GM12865 (cell line): ENCODE measurements at regions not wholly inside any gene's neighbourhood (a gene's known extent, or its start where the extent isn't known, plus 50 kb on each side); places are given as distances from the start of the nearest gene placed in this dataset.
"Not testable (repeated sequence)": the region's sequence is repeated elsewhere in the genome, so short reads cannot be mapped to it uniquely, and the experiment has no call there.

Source experiments
- DNase-seq: peaks from one replicate; pipeline ENCODE4 v3.0.0; 2010; ENCODE audit warnings: low read depth
- H3K4me3 ChIP-seq: 2 replicates; pipeline ENCODE4 v1.5.1; 2011; ENCODE audit warnings: mild to moderate bottlenecking, low read depth, low read length, control low read depth
- TF ChIP-seq, protein P1 (sequence below): IDR thresholded peaks from 2 replicates; pipeline ENCODE4 v1.5.1; 2011; ENCODE audit warnings: low read length, control low read depth, low read depth, inconsistent platforms; ENCODE audit not compliant: insufficient read depth; ENCODE audit errors: missing control alignments

DNA sequence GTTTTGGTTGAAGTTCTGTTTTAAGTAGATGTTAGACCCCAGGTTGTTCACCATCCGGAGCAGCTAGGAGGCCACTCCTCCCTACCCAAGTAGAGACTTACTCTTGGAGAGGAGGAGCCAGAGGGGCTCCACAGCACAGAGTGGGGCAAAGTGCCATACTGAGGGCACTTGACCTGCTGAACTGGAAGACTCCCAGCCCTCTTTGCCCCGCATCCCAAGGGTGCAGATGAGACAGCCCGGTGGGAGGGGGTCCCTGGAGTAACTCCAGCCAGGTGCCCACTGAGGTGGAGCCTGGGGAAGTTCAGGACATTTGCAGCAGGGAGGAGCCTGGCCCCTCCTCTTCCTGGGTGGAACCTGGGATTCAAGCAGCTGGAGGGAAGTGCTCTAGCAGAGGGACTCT is 102.1 kb upstream of the GPR6 start:
- H3K4me3 ChIP-seq, result no peak overlapping the region
- TF ChIP-seq, protein P1, sequence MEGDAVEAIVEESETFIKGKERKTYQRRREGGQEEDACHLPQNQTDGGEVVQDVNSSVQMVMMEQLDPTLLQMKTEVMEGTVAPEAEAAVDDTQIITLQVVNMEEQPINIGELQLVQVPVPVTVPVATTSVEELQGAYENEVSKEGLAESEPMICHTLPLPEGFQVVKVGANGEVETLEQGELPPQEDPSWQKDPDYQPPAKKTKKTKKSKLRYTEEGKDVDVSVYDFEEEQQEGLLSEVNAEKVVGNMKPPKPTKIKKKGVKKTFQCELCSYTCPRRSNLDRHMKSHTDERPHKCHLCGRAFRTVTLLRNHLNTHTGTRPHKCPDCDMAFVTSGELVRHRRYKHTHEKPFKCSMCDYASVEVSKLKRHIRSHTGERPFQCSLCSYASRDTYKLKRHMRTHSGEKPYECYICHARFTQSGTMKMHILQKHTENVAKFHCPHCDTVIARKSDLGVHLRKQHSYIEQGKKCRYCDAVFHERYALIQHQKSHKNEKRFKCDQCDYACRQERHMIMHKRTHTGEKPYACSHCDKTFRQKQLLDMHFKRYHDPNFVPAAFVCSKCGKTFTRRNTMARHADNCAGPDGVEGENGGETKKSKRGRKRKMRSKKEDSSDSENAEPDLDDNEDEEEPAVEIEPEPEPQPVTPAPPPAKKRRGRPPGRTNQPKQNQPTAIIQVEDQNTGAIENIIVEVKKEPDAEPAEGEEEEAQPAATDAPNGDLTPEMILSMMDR, result no peak
- no peak for DNase-seq

DNA sequence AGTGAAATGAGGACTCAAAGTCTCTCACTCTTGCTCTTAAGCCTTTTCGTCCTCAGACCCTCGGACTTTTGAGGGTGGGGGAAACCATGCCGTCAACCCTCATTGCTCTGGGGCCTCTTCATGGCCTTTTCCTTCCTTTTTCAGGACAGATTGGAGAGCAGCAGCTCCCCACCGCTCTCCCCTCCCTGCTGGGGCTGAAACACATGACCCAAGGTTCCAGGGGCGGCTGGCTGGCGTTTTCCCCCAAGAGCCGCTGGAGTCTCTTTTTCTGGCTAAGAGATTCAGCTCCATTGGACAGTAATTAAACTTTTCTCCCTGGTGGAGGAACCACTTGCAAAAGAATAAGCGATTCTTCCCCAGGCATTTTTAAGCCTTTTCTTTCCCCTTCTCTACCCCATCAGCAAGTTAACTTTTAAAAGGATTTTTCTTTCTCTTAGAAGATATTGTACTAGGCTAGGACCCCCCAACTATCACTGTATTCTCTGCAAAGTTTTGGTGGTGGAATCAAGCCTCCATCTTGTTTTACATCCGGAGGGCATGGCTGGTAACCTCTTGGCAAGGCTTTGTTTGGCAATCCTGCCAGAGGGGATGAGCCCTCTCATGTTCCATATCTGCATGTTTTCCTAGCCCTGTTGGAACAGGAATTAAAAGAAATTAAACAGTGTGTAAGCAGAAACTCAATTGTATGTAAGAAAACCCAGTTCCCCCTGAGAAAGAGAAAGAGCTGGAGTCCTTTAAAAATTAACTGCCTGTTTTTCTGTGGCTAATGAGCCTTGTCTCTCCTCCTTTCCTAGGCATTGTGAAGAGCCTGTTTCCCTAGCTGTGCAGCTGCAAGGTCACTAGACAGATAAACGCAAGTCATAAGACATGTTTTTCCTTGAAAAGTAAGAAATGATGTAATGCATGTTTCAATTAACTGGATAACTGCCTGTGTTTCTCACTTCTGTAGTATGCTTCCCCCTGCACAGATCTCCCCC is 100.8 kb upstream of the GPR6 start:
- no peak overlapping the region for H3K4me3 ChIP-seq
- no peak for DNase-seq
- TF ChIP-seq, protein P1, result no peak

DNA sequence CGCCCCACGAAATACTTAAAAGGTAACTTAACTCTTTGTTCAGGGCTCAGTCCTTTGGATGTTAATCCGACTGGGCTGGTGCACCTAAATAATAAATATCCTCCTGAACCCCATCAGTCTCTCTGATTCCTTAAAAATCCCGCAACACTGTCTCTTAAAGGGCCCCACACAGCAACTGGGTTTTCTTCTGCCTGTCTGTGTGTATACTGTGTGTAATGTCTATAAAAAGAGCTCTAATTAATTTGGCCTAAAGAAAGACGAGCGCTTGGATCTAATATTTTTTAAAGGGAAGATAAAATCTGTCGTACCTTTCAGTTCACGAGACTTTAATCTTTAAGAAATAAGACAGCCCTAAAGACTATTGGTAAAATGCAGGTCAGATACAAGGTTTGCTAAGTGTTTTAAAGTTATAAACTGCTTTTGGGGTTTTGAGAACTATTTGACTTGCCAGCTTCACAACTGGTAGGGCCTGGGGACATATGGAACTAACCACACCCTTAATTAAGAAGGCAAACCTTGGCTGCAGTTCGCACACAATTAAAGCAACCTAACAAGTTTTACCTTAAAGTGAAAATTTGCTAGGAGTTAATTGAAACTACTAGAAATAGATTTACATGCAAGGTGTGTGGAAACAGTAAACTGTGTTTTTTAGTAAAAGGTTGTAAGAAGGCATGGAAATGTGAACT is 100.0 kb upstream of the GPR6 start:
- DNase-seq, H3K4me3 ChIP-seq: not testable (repeated sequence)

- H3K4me3 ChIP-seq, DNase-seq: not testable (repeated sequence)
These were observed 99.0 kb upstream of the GPR6 start for GRCh38 chr6:109879081-109879480.

- H3K4me3 ChIP-seq, result no peak overlapping the region
- no peak for DNase-seq
- TF ChIP-seq, protein P1, result no peak
These were observed 98.6 kb upstream of the GPR6 start for GRCh38 chr6:109879521-109879920.

- not testable (repeated sequence) for DNase-seq, H3K4me3 ChIP-seq
These were observed 97.0 kb upstream of the GPR6 start for GRCh38 chr6:109881069-109881468.

- DNase-seq, H3K4me3 ChIP-seq: not testable (repeated sequence)
These were observed 96.1 kb upstream of the GPR6 start for GRCh38 chr6:109881953-109882490.

GRCh38 chr6:109891924-109892323 is 86.2 kb upstream of the GPR6 start:
- no peak for DNase-seq
- TF ChIP-seq, protein P1, result no peak
- no peak overlapping the region for H3K4me3 ChIP-seq
